Esophagus squamous epithelium (tissue), 5 donors: ENCODE measurements at regions not wholly inside any gene's neighbourhood (a gene's known extent, or its start where the extent isn't known, plus 50 kb on each side); places are given as distances from the start of the nearest gene placed in this dataset.

Experiments used
- DNase-seq: peaks from one replicate; lab custom pipeline; 2025; lab: John Stamatoyannopoulos, UW
- H3K27ac ChIP-seq, 4 donors: fragments of 200-600 bp; sonication (generic); one replicate each; pipeline ENCODE4 v1.5.1; 2016 to 2019; ENCODE audit warnings: mild to moderate bottlenecking in 1 of 4
- H3K27me3 ChIP-seq, 4 donors: fragments of 200-600 bp; sonication (generic); 1 replicate in 3 of 4; 2 replicates in 1 of 4; pipeline versions ENCODE4 v1.5.1 to v1.6.0; 2017 to 2021; ENCODE audit warnings: antibody characterized with exemption in 1 of 4
- H3K36me3 ChIP-seq, 3 donors: fragments of 200-600 bp; sonication (generic); one replicate each; pipeline ENCODE4 v1.5.1; 2016 to 2019
- H3K4me1 ChIP-seq, 3 donors: fragments of 200-600 bp; sonication (generic); one replicate each; pipeline ENCODE4 v1.5.1; 2017 to 2019
- H3K4me3 ChIP-seq, 4 donors: fragments of 200-600 bp; sonication (generic); 1 replicate in 3 of 4; 2 replicates in 1 of 4; pipeline ENCODE4 v1.5.1; 2016 to 2019; ENCODE audit warnings: mild to moderate bottlenecking in 2 of 4, moderate library complexity in 1 of 4
- H3K9me3 ChIP-seq, 3 donors: fragments of 200-600 bp; sonication (generic); one replicate each; pipeline ENCODE4 v1.5.1; 2016 to 2019
- CTCF ChIP-seq, 6 experiments: fragments of 450-650 bp in 4 of 6; fragments of 200-600 bp in 2 of 6; sonication (generic) in 2 of 6; IDR thresholded peaks; one replicate each; pipeline ENCODE4 v1.5.1; 2016 to 2019; ENCODE audit warnings: antibody characterized with exemption in 6 of 6, mild to moderate bottlenecking in 4 of 6, moderate library complexity in 4 of 6
- POLR2A ChIP-seq, 4 donors: fragments of 450-650 bp; IDR thresholded peaks; one replicate each; pipeline ENCODE4 v1.6.1; 2017; ENCODE audit warnings: antibody characterized with exemption in 4 of 4, mild to moderate bottlenecking in 4 of 4, moderate library complexity in 3 of 4
- WGBS, 2 donors: methylation state at CpG; one replicate each; pipeline ENCODE4 v1.1.5; 2018; 5-methylcytosine and 5-hydroxymethylcytosine counted together
- intact Hi-C: fragments of 100-400 bp; cut with DNase I; formaldehyde crosslinking; loops from one replicate; pipeline ENCODE4 v1.15.0; 2022
- donor health status: DM: yes; HTN: yes; CAD: no.

GRCh38 chr2:64245631-64246030 is 101.4 kb upstream of the PELI1 start:
- H3K9me3 ChIP-seq: no peaks in the 10 kb centered on the region
- H3K4me3 ChIP-seq: no peak overlapping the region
- DNase-seq: no peak
- H3K27ac ChIP-seq: no peak overlapping the region
- TF ChIP-seq CTCF (IDR thresholded peaks at IDR 0.05): no peak
- no peaks in the 10 kb centered on the region for H3K36me3 ChIP-seq
- no peaks in the 10 kb centered on the region for H3K27me3 ChIP-seq
- intact Hi-C loops: no loop called here
- 73 to 74% methylated on average over 4 of the region's 4 CpGs for WGBS, 2 donors
- H3K4me1 ChIP-seq: peaks cover 6 to 24% (median 12%) of the 10 kb centered on the region in 3 donors

- Histone ChIP-seq H3K36me3 (no peaks in the 10 kb centered on the region), H3K4me3 (no peak overlapping the region), H3K9me3 (no peaks in the 10 kb centered on the region), H3K27me3 (no peaks in the 10 kb centered on the region), H3K27ac (no peak overlapping the region), H3K4me1 (peaks cover 6 to 24% (median 12%) of the 10 kb centered on the region in 3 donors)
- TF ChIP-seq CTCF (IDR thresholded peaks at IDR 0.05): no peak
- no peak for TF ChIP-seq POLR2A (IDR thresholded peaks at IDR 0.05)
- 37 to 62% methylated on average over 1 of the region's 1 CpG for WGBS, 2 donors
- DNase-seq: no peak
- intact Hi-C loops: no loop called here
These were observed 102.7 kb upstream of the PELI1 start for GRCh38 chr2:64246962-64247361.

- TF ChIP-seq POLR2A (IDR thresholded peaks at IDR 0.05): no peak
- TF ChIP-seq CTCF (IDR thresholded peaks at IDR 0.05): no peak
- WGBS, 2 donors: 67 to 83% methylated on average over 1 to 3 of the region's 3 CpGs
- peaks cover 0 to 4% (median 2%) of the 10 kb centered on the region in 3 donors for H3K4me1 ChIP-seq
- no peak overlapping the region for H3K27ac ChIP-seq
- no peaks in the 10 kb centered on the region for H3K9me3 ChIP-seq
- intact Hi-C loops: no loop called here
- no peak for DNase-seq
- no peak overlapping the region for H3K4me3 ChIP-seq
- no peaks in the 10 kb centered on the region for H3K27me3 ChIP-seq
- H3K36me3 ChIP-seq: no peaks in the 10 kb centered on the region
These were observed 105.2 kb upstream of the PELI1 start for GRCh38 chr2:64249426-64249825.

- Histone ChIP-seq H3K4me1 (no peaks in the 10 kb centered on the region), H3K36me3 (no peaks in the 10 kb centered on the region), H3K27ac (no peak overlapping the region), H3K4me3 (no peak overlapping the region), H3K27me3 (no peaks in the 10 kb centered on the region), H3K9me3 (no peaks in the 10 kb centered on the region)
- WGBS, 2 donors: 93 to 94% methylated on average over 2 of the region's 2 CpGs
- intact Hi-C loops: no loop called here
- TF ChIP-seq CTCF (IDR thresholded peaks at IDR 0.05) (no peak), POLR2A (IDR thresholded peaks at IDR 0.05) (no peak)
- DNase-seq: no peak
These were observed 105.8 kb upstream of the PELI1 start for GRCh38 chr2:64250063-64250462.

- TF ChIP-seq CTCF (IDR thresholded peaks at IDR 0.05): no peak
- TF ChIP-seq POLR2A (IDR thresholded peaks at IDR 0.05): no peak
- DNase-seq: no peak
- WGBS, 2 donors: 91 to 93% methylated on average over 7 of the region's 7 CpGs
- intact Hi-C loops: no loop called here
- no peaks in the 10 kb centered on the region for H3K36me3 ChIP-seq
- no peaks in the 10 kb centered on the region for H3K4me1 ChIP-seq
- no peak overlapping the region for H3K4me3 ChIP-seq
- H3K9me3 ChIP-seq: no peaks in the 10 kb centered on the region
- no peak overlapping the region for H3K27ac ChIP-seq
- no peaks in the 10 kb centered on the region for H3K27me3 ChIP-seq
These were observed 106.7 kb upstream of the PELI1 start for GRCh38 chr2:64250751-64251423.
